Lower lobe of right lung (tissue), 2 donors: ENCODE measurements at regions not wholly inside any gene's neighbourhood (a gene's known extent, or its start where the extent isn't known, plus 50 kb on each side); places are given as distances from the start of the nearest gene placed in this dataset.
A peak's percentile ranks its signal among the peaks of the same experiment; 100 is the strongest.

Experiments
- ATAC-seq, 2 donors: fragments of 200-7000 bp; cut with Tn5 transposase; one replicate each; pipeline ENCODE4 v1.9.1; 2020 to 2022; ENCODE audit warnings: mild to moderate bottlenecking in 2 of 2, moderate library complexity in 2 of 2
- DNase-seq: peaks from one replicate; pipeline ENCODE4 v3.0.0-alpha.2; 2020
- H3K27ac ChIP-seq: fragments of 200-600 bp; one replicate; pipeline ENCODE4 v1.8.0; 2022
- H3K27me3 ChIP-seq: fragments of 200-600 bp; one replicate; pipeline ENCODE4 v1.8.0; 2022; ENCODE audit warnings: low read depth
- H3K36me3 ChIP-seq: fragments of 200-600 bp; one replicate; pipeline ENCODE4 v1.8.0; 2022; ENCODE audit warnings: mild to moderate bottlenecking
- H3K4me1 ChIP-seq: fragments of 200-600 bp; one replicate; pipeline ENCODE4 v1.8.0; 2022
- H3K4me3 ChIP-seq: fragments of 200-600 bp; one replicate; pipeline ENCODE4 v1.8.0; 2022; ENCODE audit warnings: mild to moderate bottlenecking
- H3K9me3 ChIP-seq: fragments of 200-600 bp; one replicate; pipeline ENCODE4 v1.8.0; 2022
- CTCF ChIP-seq: fragments of 200-600 bp; IDR thresholded peaks from one replicate; pipeline ENCODE4 v1.8.0; 2022; ENCODE audit warnings: antibody characterized with exemption, mild to moderate bottlenecking
- intact Hi-C: fragments of 100-400 bp; cut with DNase I; formaldehyde crosslinking; loops from one replicate; pipeline ENCODE4 v1.11.0; 2022
- donor health status: DM: no; HTN: yes; CAD: no; lungs with severe emphysema.

GRCh38 chr2:144159240-144159639 is 360.7 kb downstream of the ZEB2 start:
- intact Hi-C loops: no loop called here
- no peak for TF ChIP-seq CTCF
- H3K4me1 ChIP-seq: no peaks in the 10 kb centered on the region
- no peak overlapping the region for H3K4me3 ChIP-seq
- no peaks in the 10 kb centered on the region for H3K9me3 ChIP-seq
- no peak overlapping the region for H3K27ac ChIP-seq
- no peak for DNase-seq
- ATAC-seq: no peak
- H3K27me3 ChIP-seq: no peaks in the 10 kb centered on the region
- H3K36me3 ChIP-seq: no peaks in the 10 kb centered on the region

- intact Hi-C loops: no loop called here
- no peaks in the 10 kb centered on the region for H3K27me3 ChIP-seq
- H3K9me3 ChIP-seq: no peaks in the 10 kb centered on the region
- DNase-seq: no peak
- no peak for TF ChIP-seq CTCF
- no peak for ATAC-seq
- H3K27ac ChIP-seq: no peak overlapping the region
- H3K4me1 ChIP-seq: no peaks in the 10 kb centered on the region
- no peak overlapping the region for H3K4me3 ChIP-seq
- H3K36me3 ChIP-seq: no peaks in the 10 kb centered on the region
Observed at GRCh38 chr2:144158096-144158495, 361.8 kb downstream of the ZEB2 start.

- Histone ChIP-seq H3K9me3 (no peaks in the 10 kb centered on the region), H3K4me1 (peaks cover 8% of the 10 kb centered on the region), H3K4me3 (no peak overlapping the region), H3K27ac (no peak overlapping the region), H3K27me3 (no peaks in the 10 kb centered on the region), H3K36me3 (no peaks in the 10 kb centered on the region)
- DNase-seq (no peak), ATAC-seq (no peak)
- intact Hi-C loops: no loop called here
- no peak for TF ChIP-seq CTCF
Observed at GRCh38 chr2:144156736-144157640, 362.9 kb downstream of the ZEB2 start.

GRCh38 chr2:144154205-144154604 is 365.7 kb downstream of the ZEB2 start:
- TF ChIP-seq CTCF: no peak
- H3K4me3 ChIP-seq: no peak overlapping the region
- H3K4me1 ChIP-seq: peaks cover 8% of the 10 kb centered on the region
- ATAC-seq: peak in 1 of 2 donors; percentile 36
- H3K9me3 ChIP-seq: no peaks in the 10 kb centered on the region
- no peak overlapping the region for H3K27ac ChIP-seq
- no peaks in the 10 kb centered on the region for H3K36me3 ChIP-seq
- no peaks in the 10 kb centered on the region for H3K27me3 ChIP-seq
- no peak for DNase-seq
- intact Hi-C loops: no loop called here

- no peak for DNase-seq
- Histone ChIP-seq H3K36me3 (no peaks in the 10 kb centered on the region), H3K9me3 (no peaks in the 10 kb centered on the region), H3K4me3 (no peak overlapping the region), H3K27ac (peak overlapping the region; percentile 8), H3K4me1 (peaks cover 8% of the 10 kb centered on the region), H3K27me3 (no peaks in the 10 kb centered on the region)
- intact Hi-C loops: no loop called here
- peak; percentile 49 to 66 for ATAC-seq
- no peak for TF ChIP-seq CTCF
Observed at GRCh38 chr2:144152817-144153271, 367.1 kb downstream of the ZEB2 start.
